ENCODE measurements at regions not wholly inside any gene's neighbourhood (a gene's known extent, or its start where the extent isn't known, plus 50 kb on each side); places are given as distances from the start of the nearest gene placed in this dataset.

GRCh38 chr2:16013359-16013911, 73.1 kb downstream of the MYCN start:
- Histone ChIP-seq H3K27me3 (ENCODE audit: control insufficient read depth, insufficient read depth, low read length) (no peaks in the 10 kb centered on the region), H3K14ac (replicated peaks; ENCODE audit: low read depth, low read length) (no peak overlapping the region), H2AK9ac (replicated peaks; ENCODE audit: low read depth, low read length, poor library complexity) (no peak overlapping the region), H3K4me1 (ENCODE audit: control insufficient read depth, insufficient read depth, low read length) (no peaks in the 10 kb centered on the region), H3K9me3 (ENCODE audit: control insufficient read depth, insufficient read depth, low read length) (peaks cover 32% of the 10 kb centered on the region), H3K9ac (ENCODE audit: low read depth, low read length) (no peak overlapping the region), H2AK5ac (ENCODE audit: low read depth, low read length) (no peak overlapping the region), H4K91ac (ENCODE audit: insufficient read depth, low read depth, low read length) (no peak overlapping the region), H4K5ac (ENCODE audit: low read depth, low read length) (no peak overlapping the region), H3K36me3 (ENCODE audit: control insufficient read depth, insufficient read depth, low read length) (no peaks in the 10 kb centered on the region), H3K4ac (ENCODE audit: low read depth, low read length) (no peak overlapping the region), H2BK15ac (ENCODE audit: low read depth, low read length) (no peak overlapping the region), H4K20me1 (ENCODE audit: insufficient read depth, low read length) (no peaks in the 10 kb centered on the region), H2BK5ac (ENCODE audit: low read depth, low read length, poor library complexity, severe bottlenecking) (no peak overlapping the region), H3K79me1 (ENCODE audit: low read depth in 1 of 2, low read length in 2 of 2) (no peaks in the 10 kb centered on the region), H3K4me2 (ENCODE audit: low read depth, low read length) (no peak overlapping the region), H3K18ac (ENCODE audit: low read depth, low read length) (no peak overlapping the region), H2BK120ac (ENCODE audit: low read depth, low read length) (no peak overlapping the region), H2AFZ (replicated peaks; ENCODE audit: low read length, poor library complexity) (no peak overlapping the region), H3K23ac (ENCODE audit: low read depth, low read length) (no peak overlapping the region), H4K8ac (ENCODE audit: low read depth in 2 of 2, low read length in 2 of 2) (no peak overlapping the region), H2BK20ac (ENCODE audit: low read depth, low read length) (no peak overlapping the region), H3K9me1 (ENCODE audit: insufficient read depth, low read length) (no peaks in the 10 kb centered on the region), H3K56ac (ENCODE audit: extremely low read depth, insufficient read depth, low read length) (no peak overlapping the region), H3K27ac (ENCODE audit: insufficient read depth, low read length) (no peak overlapping the region), H3K4me3 (ENCODE audit: insufficient read depth, low read depth, low read length) (no peak overlapping the region)
- dilution Hi-C loops (cut with HindIII; ENCODE audit: low sequenced_read_pairs, unreplicated experiment) = no loop called here
- no TSS peak for BruUV-seq (replicated peaks)
- intact Hi-C loops (cut with micrococcal nuclease) = no loop called here
- ATAC-seq (ENCODE audit: low read depth) (no peak), DNase-seq (no peak)
- no peak for TF ChIP-seq MXI1 (IDR thresholded peaks at IDR 0.05; ENCODE audit: borderline replicate concordance, low read depth, low read length)
- no peak for TF ChIP-seq POLR2A (IDR thresholded peaks at IDR 0.05; ENCODE audit: low read depth, low read length)
- no peak for TF ChIP-seq RAD21 (IDR thresholded peaks at IDR 0.05; ENCODE audit: low read length)
- no peak for TF ChIP-seq NFE2L2 (IDR thresholded peaks at IDR 0.05; ENCODE audit: low read depth, low read length)
- TF ChIP-seq USF2 (IDR thresholded peaks at IDR 0.05; ENCODE audit: low read depth, low read length) = no peak
- TF ChIP-seq FOS (IDR thresholded peaks at IDR 0.05; ENCODE audit: low read depth, low read length) = no peak
- TF ChIP-seq ELK1 (IDR thresholded peaks at IDR 0.05; ENCODE audit: borderline replicate concordance, low read depth, low read length) = no peak
- no peak for TF ChIP-seq RCOR1 (IDR thresholded peaks at IDR 0.05; ENCODE audit: insufficient replicate concordance, low read length)
- TF ChIP-seq, protein P1, sequence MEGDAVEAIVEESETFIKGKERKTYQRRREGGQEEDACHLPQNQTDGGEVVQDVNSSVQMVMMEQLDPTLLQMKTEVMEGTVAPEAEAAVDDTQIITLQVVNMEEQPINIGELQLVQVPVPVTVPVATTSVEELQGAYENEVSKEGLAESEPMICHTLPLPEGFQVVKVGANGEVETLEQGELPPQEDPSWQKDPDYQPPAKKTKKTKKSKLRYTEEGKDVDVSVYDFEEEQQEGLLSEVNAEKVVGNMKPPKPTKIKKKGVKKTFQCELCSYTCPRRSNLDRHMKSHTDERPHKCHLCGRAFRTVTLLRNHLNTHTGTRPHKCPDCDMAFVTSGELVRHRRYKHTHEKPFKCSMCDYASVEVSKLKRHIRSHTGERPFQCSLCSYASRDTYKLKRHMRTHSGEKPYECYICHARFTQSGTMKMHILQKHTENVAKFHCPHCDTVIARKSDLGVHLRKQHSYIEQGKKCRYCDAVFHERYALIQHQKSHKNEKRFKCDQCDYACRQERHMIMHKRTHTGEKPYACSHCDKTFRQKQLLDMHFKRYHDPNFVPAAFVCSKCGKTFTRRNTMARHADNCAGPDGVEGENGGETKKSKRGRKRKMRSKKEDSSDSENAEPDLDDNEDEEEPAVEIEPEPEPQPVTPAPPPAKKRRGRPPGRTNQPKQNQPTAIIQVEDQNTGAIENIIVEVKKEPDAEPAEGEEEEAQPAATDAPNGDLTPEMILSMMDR (conservative IDR thresholded peaks at IDR 0.05; ENCODE audit: low read depth, low read length) = no peak
- TF ChIP-seq CHD1 (IDR thresholded peaks at IDR 0.05; ENCODE audit: low read depth, low read length) = no peak
- no peak for TF ChIP-seq MAFK (IDR thresholded peaks at IDR 0.05; ENCODE audit: low read depth, low read length)
- no peak for TF ChIP-seq SMC3 (IDR thresholded peaks at IDR 0.05; ENCODE audit: low read depth, low read length)
- no peak for TF ChIP-seq BHLHE40 (IDR thresholded peaks at IDR 0.05; ENCODE audit: low read depth, low read length)
- in situ Hi-C loops (cut with MboI; ENCODE audit: low sequenced_read_pairs) = no loop called here
- WGBS, 2 experiments (ENCODE audit: extremely low coverage in 2 of 2, insufficient read length in 1 of 2) = 3% methylated on average over 6 of the region's 20 CpGs; no CpG with 5 or more reads in 1 of the 2 experiments
- POLR2A ChIA-PET (ENCODE audit: unreplicated experiment) = no interaction called here
- CTCF ChIA-PET = no interaction called here

Measured in IMR-90 (cell line).